T-helper 1 cell treated with Interleukin-12 subunit alpha and Interleukin-12 subunit beta and Interleukin-4 antibody, amounts not matched to agents 30 ng/mL and 1 ng/mL, for 36 hours (primary cell): ENCODE measurements at regions not wholly inside any gene's neighbourhood (a gene's known extent, or its start where the extent isn't known, plus 50 kb on each side); places are given as distances from the start of the nearest gene placed in this dataset.

ENCODE experiments used
- intact Hi-C: fragments of 100-400 bp; cut with micrococcal nuclease; formaldehyde crosslinking; loops from one replicate; pipeline ENCODE4 v1.15.1; 2024

- intact Hi-C loops = no loop called here
These were observed 941.8 kb downstream of the BRD1 start for GRCh38 chr22:48885919-48886305.

DNA sequence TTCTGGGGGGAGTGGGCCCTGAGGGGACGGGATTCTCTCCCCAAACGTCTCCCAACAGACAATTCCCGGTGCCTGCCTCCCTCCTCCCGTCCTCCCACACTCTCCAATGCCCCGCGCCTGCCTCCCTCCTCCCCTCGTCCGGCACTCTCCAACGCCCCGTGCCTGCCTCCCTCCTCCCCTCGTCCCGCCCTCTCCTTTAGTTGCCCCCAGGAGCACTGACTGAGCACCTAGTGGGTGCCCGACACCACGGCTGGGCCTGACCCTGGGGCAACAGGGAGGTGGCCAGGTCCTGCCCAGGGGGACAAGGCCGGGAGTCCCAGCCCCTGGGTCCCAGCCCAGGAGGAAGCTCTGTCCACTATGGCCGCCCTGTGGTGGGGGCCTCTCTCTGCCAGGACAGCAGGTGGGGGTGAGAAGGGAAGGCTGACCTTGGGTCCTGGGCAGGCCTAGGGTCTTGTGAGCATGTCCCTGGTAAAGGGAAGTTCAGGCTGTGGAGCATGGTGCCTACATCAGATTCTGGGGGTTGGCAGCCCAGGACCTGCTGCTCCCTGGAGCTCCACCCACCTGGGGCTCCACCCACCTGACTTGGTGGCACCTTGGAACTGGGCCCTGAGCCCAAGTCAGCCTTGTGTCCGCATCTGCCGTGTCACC lies 942.3 kb downstream of the BRD1 start:
- intact Hi-C loops = no loop called here

DNA sequence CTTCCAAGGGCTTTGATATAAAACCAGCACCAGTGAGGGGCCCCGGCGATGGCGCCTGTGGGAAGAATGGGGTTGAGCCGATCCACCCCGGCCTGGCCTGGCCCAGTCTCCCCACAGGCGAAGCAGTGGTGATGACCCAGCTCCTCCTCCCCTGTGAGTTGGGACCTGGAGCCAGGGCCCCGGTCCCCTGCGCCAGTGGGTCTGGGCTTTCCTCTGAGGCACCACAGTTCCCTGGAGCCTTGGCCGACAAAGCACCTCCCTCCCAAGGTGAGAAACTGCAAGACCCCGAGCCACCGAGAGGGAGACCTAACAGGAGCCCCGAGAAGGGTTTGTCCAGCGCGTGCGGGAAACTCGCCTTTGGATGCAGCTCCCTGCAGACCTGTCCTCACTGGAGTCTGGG lies 942.9 kb downstream of the BRD1 start:
- intact Hi-C loops = no loop called here

GRCh38 chr22:48884324-48884723 lies 943.3 kb downstream of the BRD1 start:
- intact Hi-C loops = no loop called here

GRCh38 chr22:48883211-48883960 lies 944.3 kb downstream of the BRD1 start:
- intact Hi-C loops = no loop called here

DNA sequence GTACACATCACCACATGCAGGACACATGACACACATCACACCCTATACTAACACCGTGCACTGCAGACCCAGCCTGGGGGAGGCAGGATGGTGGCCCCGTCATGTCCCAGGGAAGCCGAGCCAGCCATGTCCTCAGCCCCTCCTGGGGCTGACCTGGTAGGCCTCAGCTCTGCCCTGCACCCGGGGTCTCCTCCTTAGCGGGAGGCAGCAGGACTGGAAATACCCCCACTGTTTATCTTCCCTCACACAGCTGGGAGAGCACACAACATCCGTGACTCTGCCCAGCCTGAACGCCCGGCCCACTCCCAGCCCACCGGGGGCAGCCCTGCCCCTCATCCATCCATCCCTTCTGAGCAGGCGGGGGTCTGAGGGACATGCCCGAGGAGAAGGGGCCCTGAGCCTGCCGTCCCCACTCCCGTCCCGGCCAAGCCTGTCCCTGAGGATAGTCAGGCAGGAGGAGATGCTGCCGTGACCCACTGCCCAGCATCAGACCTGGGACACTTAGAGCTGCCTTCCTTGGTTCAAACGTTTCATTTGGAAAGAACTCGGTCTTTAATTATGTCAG lies 945.0 kb downstream of the BRD1 start:
- intact Hi-C loops = no loop called here

DNA sequence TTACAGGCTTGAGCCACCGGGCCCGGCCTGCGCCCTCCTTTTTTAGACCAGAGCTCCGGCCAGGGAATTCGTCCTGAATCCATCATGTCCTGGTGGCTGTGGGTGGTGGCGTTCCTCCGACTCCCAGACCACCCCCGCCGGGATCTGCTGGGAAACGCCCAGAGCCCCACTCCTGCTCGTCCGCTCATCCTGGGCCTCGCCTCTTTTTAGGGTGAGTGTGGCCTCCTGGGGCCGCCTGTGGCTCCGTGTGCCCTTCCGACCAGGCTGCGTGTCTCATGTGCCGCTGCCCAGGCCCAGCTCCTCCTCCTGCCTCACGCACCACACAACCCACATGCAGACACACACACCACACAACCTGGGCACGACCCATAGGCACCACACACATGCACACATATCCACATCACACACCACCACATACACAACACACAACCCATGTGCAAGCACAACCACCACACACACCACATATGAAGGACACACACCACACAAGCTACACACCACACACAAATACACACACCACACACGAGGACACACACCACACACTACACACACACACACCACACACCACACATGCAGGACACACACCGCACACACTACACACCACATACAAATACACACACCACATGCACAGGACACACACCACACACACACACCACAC lies 946.2 kb downstream of the BRD1 start:
- intact Hi-C loops = no loop called here

DNA sequence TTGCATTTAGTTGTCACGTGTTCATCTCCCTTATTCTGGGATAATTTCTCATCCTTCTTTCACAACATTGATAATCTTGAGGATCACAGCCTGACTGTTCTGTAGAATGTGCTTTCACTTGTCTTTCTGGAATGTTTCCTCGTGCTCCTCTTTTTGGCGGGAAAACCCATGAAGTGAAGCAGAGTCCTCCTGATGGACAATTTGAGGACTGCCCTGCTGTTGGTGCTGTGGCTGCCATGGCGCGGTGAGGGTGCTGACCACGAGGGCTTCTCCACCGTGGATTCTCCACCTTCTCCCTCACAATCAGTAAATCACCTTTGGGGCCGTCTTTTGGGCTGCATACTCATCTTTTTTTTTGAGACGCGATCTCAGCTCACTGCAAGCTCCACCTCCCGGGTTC lies 946.9 kb downstream of the BRD1 start:
- intact Hi-C loops = no loop called here

GRCh38 chr22:48876951-48877350 lies 950.7 kb downstream of the BRD1 start:
- intact Hi-C loops = no loop called here

GRCh38 chr22:48874956-48875355 lies 952.7 kb downstream of the BRD1 start:
- intact Hi-C loops = no loop called here

DNA sequence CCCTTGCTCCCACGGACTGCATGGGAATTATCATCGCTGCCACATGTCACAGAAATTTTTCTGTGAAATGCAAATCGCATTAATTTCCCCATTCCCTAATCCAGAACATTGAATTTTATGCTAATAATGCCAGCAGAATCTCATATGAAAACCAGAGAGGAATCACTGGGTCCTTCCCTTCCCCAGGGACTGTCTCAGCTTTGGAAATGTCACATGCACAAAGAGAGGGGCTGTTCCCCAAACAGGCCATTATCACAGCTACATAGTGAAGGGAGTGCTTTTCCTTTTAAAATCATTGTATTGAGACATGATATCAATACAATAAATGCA lies 954.5 kb downstream of the BRD1 start:
- intact Hi-C loops = no loop called here

GRCh38 chr22:48872271-48873190 lies 955.1 kb downstream of the BRD1 start:
- intact Hi-C loops = no loop called here

DNA sequence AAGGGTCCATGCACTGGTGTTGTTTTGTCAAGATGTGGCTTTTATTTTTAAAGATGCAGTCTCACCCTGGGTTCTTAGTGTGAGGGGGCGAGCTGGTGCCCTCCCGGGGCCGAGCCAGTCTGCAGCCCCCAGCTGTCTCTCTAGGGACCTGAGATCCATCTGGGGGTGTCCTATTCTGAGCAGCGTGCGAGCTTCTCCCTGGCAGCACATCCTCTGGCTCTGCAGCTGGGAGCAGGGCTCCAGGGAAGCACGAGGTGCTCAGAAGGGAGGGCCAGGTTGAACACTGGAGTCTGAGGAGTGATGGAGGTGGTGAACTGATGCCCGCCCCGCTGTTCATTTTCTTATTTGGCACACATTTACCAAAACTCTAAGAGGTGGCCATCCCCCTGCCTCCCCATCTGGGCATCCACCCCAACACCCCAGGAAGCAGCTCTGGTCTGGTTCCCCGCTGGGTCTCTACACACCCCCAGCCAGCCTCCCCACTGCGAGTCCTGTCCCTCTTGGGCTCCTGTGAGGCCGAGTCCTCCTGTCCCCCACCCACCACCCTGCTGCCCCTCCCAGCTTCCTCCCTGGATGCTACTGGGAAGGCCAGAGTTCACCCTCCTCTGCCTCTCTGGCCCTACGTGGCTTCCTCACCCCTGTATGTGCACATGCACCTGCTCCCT lies 956.4 kb downstream of the BRD1 start:
- intact Hi-C loops = no loop called here

DNA sequence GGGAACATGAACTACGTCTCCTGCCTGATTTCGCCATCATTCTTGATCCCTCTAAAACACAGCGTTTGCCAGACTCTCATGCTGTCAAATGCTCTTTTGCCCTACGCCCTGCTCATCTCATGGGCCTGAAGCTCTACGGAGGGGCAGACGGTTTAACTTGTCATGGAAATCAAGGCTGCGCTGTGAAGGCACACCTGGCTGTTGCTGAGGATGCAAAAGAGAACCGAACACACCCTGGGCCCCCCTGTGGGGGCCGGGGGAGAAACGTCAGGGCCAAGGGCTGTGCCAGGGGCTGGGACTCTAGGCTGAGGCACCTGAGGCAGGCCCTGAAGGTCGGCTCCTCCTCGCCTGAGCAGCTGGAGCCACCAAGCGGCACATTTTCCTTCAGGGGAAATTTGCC lies 957.2 kb downstream of the BRD1 start:
- intact Hi-C loops = no loop called here

DNA sequence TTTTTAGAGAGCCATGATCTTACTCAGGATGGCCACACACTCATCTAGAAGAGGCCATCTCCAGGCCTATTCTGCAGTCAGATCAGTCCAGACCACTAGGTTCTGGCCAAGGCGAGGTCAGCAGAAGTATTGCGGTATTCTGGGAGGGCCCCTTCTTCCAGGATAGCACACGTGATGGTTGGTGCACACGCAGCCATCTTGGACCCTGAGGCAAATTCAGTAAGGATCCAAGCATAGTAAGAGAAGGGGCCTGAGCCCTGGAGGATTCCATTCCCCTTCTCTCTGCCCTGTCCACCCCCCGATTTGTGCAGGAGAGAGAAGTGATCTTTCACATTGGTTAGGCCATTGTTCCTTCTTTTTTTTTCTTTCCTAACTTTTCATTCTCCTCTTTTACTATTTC lies 957.9 kb downstream of the BRD1 start:
- intact Hi-C loops = no loop called here

DNA sequence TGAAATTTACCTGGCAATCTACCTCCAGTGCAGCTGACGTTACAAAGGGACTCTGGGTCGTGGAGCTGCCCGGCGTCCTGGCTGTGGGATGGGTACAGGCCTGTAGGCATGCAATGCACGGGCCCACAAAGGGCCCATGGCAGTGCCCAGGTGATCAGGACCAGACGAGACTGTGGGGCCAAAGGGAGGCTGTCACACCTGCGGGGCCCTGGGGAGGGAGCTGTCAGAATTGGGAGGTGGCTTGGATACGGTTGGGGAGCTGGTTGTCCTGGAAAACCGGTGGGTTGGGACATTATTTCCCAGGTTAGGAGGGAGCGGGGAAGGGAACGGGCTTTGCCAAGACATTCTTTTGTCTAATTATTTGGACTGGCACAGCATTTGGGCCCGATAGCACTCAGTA lies 958.5 kb downstream of the BRD1 start:
- intact Hi-C loops = no loop called here

DNA sequence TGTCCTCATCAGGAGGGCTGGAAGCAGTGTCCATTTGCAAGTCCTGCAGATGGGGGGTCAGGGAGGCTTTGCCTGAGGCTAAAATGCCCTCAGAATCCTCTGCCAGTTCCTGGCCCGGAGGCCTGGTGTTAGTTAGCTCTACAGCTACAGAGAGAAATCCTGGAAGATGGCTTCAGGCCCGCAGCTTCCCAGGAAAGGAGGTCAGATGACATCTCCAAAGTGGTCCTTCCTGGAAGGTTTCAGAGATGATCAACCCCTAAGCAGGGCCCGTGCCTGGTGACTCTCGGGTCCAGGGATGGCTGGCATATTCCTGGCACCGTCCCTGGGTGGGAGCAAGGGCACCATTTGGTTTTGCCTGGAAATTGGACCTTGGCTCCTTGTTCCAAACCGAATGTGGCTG lies 959.1 kb downstream of the BRD1 start:
- intact Hi-C loops = no loop called here

- intact Hi-C loops = no loop called here
These were observed 959.8 kb downstream of the BRD1 start for GRCh38 chr22:48867891-48868290.

- intact Hi-C loops = no loop called here
These were observed 960.6 kb downstream of the BRD1 start for GRCh38 chr22:48866906-48867681.

DNA sequence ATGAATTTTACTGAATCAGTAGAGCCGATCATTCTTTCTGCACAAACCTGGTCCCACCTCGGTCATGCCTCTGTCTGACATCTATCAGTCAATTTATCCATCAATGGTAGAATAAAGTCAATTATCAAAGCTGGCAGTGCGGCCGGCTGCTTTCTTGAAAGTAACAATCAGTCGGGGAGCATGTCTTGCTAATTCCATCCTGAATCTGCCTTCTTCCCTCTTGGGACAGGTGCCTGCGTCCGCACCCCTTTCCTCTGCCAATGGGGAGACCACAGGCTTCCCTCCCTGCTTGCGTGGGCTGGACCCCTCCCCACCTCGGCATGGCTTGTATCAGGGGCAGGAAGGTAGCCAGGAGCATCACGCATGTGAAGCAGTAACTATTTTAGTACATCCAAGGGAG lies 962.9 kb downstream of the BRD1 start:
- intact Hi-C loops = no loop called here
